HEK293 (cell line): ENCODE measurements at regions not wholly inside any gene's neighbourhood (a gene's known extent, or its start where the extent isn't known, plus 50 kb on each side); places are given as distances from the start of the nearest gene placed in this dataset.

ENCODE experiments used
- CTCF ChIA-PET: fragments of 350-600 bp; formaldehyde crosslinking; extraction: SDS; loops from one replicate; lab custom pipeline; 2021; ENCODE audit warnings: antibody characterized with exemption; lab: Yijun Ruan, JAX
- POLR2A ChIA-PET: fragments of 300-600 bp; formaldehyde crosslinking; extraction: SDS; loops from one replicate; lab custom pipeline; 2020; ENCODE audit warnings: antibody characterized with exemption, inconsistent platforms; lab: Yijun Ruan, JAX
- H3K27ac ChIP-seq: fragments of 200-500 bp; sonication (Bioruptor generic); 2 replicates; pipeline ENCODE4 v1.5.1; 2014; ENCODE audit warnings: low read depth, low read length, control low read depth, inconsistent platforms; ENCODE audit errors: extremely low read depth
- H3K36me3 ChIP-seq, 2 experiments: fragments of 200-500 bp in 1 of 2; sonication (Bioruptor generic) in 1 of 2; 1 replicate in 1 of 2; 2 replicates in 1 of 2; pipeline ENCODE4 v1.5.1; 2014 to 2017; ENCODE audit warnings: inconsistent platforms in 2 of 2, low read length in 2 of 2; ENCODE audit not compliant: control insufficient read depth in 2 of 2, insufficient read depth in 1 of 2
- H3K4me1 ChIP-seq: fragments of 200-500 bp; sonication (Bioruptor generic); 2 replicates; pipeline ENCODE4 v1.5.1; 2014; ENCODE audit warnings: mild to moderate bottlenecking, low read length, inconsistent platforms; ENCODE audit not compliant: control insufficient read depth, insufficient read depth
- H3K4me3 ChIP-seq: 2 replicates; pipeline ENCODE4 v1.5.1; 2011; ENCODE audit warnings: low read depth, mild to moderate bottlenecking, control low read depth, low read length, moderate library complexity
- H3K9me3 ChIP-seq: fragments of 200-500 bp; sonication (Bioruptor generic); 2 replicates; pipeline ENCODE4 v1.5.1; 2014; ENCODE audit warnings: low read depth, low read length, inconsistent platforms; ENCODE audit not compliant: control insufficient read depth, insufficient read depth
- ATF2 ChIP-seq: fragments of 450-650 bp; formaldehyde crosslinking; IDR thresholded peaks from 2 replicates; pipeline ENCODE4 v1.5.1; 2016; ENCODE audit warnings: missing biosample characterization, missing genetic modification characterization, low read depth
- FEZF1 ChIP-seq: fragments of 450-650 bp; formaldehyde crosslinking; IDR thresholded peaks from 2 replicates; pipeline ENCODE4 v1.5.1; 2016; ENCODE audit warnings: missing biosample characterization, missing genetic modification characterization
- GLI4 ChIP-seq: fragments of 450-650 bp; formaldehyde crosslinking; IDR thresholded peaks from 2 replicates; pipeline ENCODE4 v1.5.1; 2016; ENCODE audit warnings: missing biosample characterization, missing genetic modification characterization
- IKZF3 ChIP-seq: fragments of 450-650 bp; IDR thresholded peaks from 2 replicates; pipeline ENCODE4 v1.5.0; 2018; ENCODE audit warnings: missing biosample characterization, mild to moderate bottlenecking, missing genetic modification characterization, moderate library complexity
- KLF7 ChIP-seq: fragments of 450-650 bp; formaldehyde crosslinking; IDR thresholded peaks from 2 replicates; pipeline ENCODE4 v1.5.1; 2016; ENCODE audit warnings: missing biosample characterization, missing genetic modification characterization, borderline replicate concordance
- REST ChIP-seq: fragments of 450-650 bp; formaldehyde crosslinking; IDR thresholded peaks from 2 replicates; pipeline ENCODE4 v1.5.1; 2016; ENCODE audit warnings: missing biosample characterization, missing genetic modification characterization
- SETDB1 ChIP-seq: IDR thresholded peaks from one replicate; pipeline ENCODE4 v1.6.1; 2017; ENCODE audit warnings: mild to moderate bottlenecking, low read length, moderate library complexity, mixed read lengths; ENCODE audit not compliant: insufficient read length
- WT1 ChIP-seq: fragments of 450-650 bp; formaldehyde crosslinking; IDR thresholded peaks from 2 replicates; pipeline ENCODE4 v1.5.1; 2016; ENCODE audit warnings: missing biosample characterization, missing genetic modification characterization
- ZBTB17 ChIP-seq: fragments of 450-650 bp; formaldehyde crosslinking; IDR thresholded peaks from 2 replicates; pipeline ENCODE4 v1.5.1; 2016; ENCODE audit warnings: missing biosample characterization, missing genetic modification characterization
- ZBTB8A ChIP-seq: fragments of 450-650 bp; formaldehyde crosslinking; IDR thresholded peaks from 2 replicates; pipeline ENCODE4 v1.5.1; 2016; ENCODE audit warnings: missing biosample characterization, missing genetic modification characterization
- ZFP37 ChIP-seq: fragments of 450-650 bp; formaldehyde crosslinking; IDR thresholded peaks from 2 replicates; pipeline ENCODE4 v1.5.1; 2016; ENCODE audit warnings: missing biosample characterization, missing genetic modification characterization
- ZNF2 ChIP-seq: fragments of 450-650 bp; formaldehyde crosslinking; IDR thresholded peaks from 2 replicates; pipeline ENCODE4 v1.5.1; 2016; ENCODE audit warnings: missing biosample characterization, missing genetic modification characterization
- ZNF221 ChIP-seq: fragments of 450-650 bp; formaldehyde crosslinking; IDR thresholded peaks from 2 replicates; pipeline ENCODE4 v1.5.1; 2017; ENCODE audit warnings: missing biosample characterization, missing genetic modification characterization, borderline replicate concordance
- ZNF239 ChIP-seq: fragments of 450-650 bp; formaldehyde crosslinking; IDR thresholded peaks from 2 replicates; pipeline ENCODE4 v1.5.1; 2016; ENCODE audit warnings: missing biosample characterization, missing genetic modification characterization
- ZNF24 ChIP-seq: fragments of 450-650 bp; formaldehyde crosslinking; IDR thresholded peaks from 2 replicates; pipeline ENCODE4 v1.5.1; 2016; ENCODE audit warnings: missing biosample characterization, missing genetic modification characterization
- ZNF362 ChIP-seq: fragments of 450-650 bp; formaldehyde crosslinking; IDR thresholded peaks from 2 replicates; pipeline ENCODE4 v1.5.1; 2016; ENCODE audit warnings: missing biosample characterization, missing genetic modification characterization
- ZNF366 ChIP-seq: fragments of 450-650 bp; formaldehyde crosslinking; conservative IDR thresholded peaks from 2 replicates; pipeline ENCODE4 v1.5.1; 2016; ENCODE audit warnings: missing biosample characterization, missing genetic modification characterization
- ZNF37A ChIP-seq: fragments of 450-650 bp; IDR thresholded peaks from 2 replicates; pipeline ENCODE4 v1.5.1; 2018; ENCODE audit warnings: missing biosample characterization, missing genetic modification characterization
- ZNF501 ChIP-seq: fragments of 450-650 bp; formaldehyde crosslinking; IDR thresholded peaks from 2 replicates; pipeline ENCODE4 v1.5.1; 2016; ENCODE audit warnings: missing biosample characterization, missing genetic modification characterization
- ZNF558 ChIP-seq: fragments of 450-650 bp; formaldehyde crosslinking; IDR thresholded peaks from 2 replicates; pipeline ENCODE4 v1.5.1; 2016; ENCODE audit warnings: missing biosample characterization, missing genetic modification characterization
- ZNF596 ChIP-seq: fragments of 450-650 bp; IDR thresholded peaks from 2 replicates; pipeline ENCODE4 v1.5.0; 2018; ENCODE audit warnings: missing biosample characterization, mild to moderate bottlenecking, missing genetic modification characterization, moderate library complexity
- ZNF610 ChIP-seq: fragments of 450-650 bp; formaldehyde crosslinking; IDR thresholded peaks from 2 replicates; pipeline ENCODE4 v1.5.1; 2016; ENCODE audit warnings: missing biosample characterization, missing genetic modification characterization, borderline replicate concordance
- ZNF626 ChIP-seq: fragments of 450-650 bp; sonication (Bioruptor Pico); formaldehyde crosslinking; IDR thresholded peaks from 2 replicates; pipeline ENCODE4 v1.5.1; 2018; ENCODE audit warnings: missing biosample characterization, missing genetic modification characterization, inconsistent platforms
- ZNF629 ChIP-seq: fragments of 450-650 bp; formaldehyde crosslinking; IDR thresholded peaks from 2 replicates; pipeline ENCODE4 v1.5.1; 2017; ENCODE audit warnings: missing biosample characterization, missing genetic modification characterization
- ZNF670 ChIP-seq: fragments of 450-650 bp; formaldehyde crosslinking; IDR thresholded peaks from 2 replicates; pipeline ENCODE4 v1.5.1; 2016; ENCODE audit warnings: missing biosample characterization, missing genetic modification characterization, low read depth
- ZNF843 ChIP-seq: fragments of 450-650 bp; formaldehyde crosslinking; IDR thresholded peaks from 2 replicates; pipeline ENCODE4 v1.5.1; 2016; ENCODE audit warnings: missing biosample characterization, missing genetic modification characterization

GRCh38 chr6:93105017-93105416 lies 314.3 kb downstream of the EPHA7 start (continued):
- no peak for TF ChIP-seq GLI4 (tag by site-specific recombination)
- no peak for TF ChIP-seq ZNF501 (tag by site-specific recombination)
- TF ChIP-seq ZNF221: no peak
- no peak for TF ChIP-seq REST (tag by site-specific recombination)
- no peak for TF ChIP-seq ZNF37A (tag by site-specific recombination)
- TF ChIP-seq SETDB1: peak; percentile 43

GRCh38 chr6:93104195-93104817 lies 315.1 kb downstream of the EPHA7 start:
- CTCF ChIA-PET: interaction anchor here (0.6 kb wide), 1 partner anchor 312 kb away, joined by 3 read pairs; no protein-coding TSS in a partner anchor
- peak overlapping the region; percentile 32; the same call in 1 of the 2 replicates for H3K27ac ChIP-seq
- no peaks in the 10 kb centered on the region for H3K9me3 ChIP-seq
- no peak overlapping the region for H3K4me3 ChIP-seq
- peaks cover 13% of the 10 kb centered on the region; the same call in 1 of the 2 replicates for H3K4me1 ChIP-seq
- POLR2A ChIA-PET: interaction anchor here (1.5 to 2.3 kb wide), 2 partner anchors 79 to 315 kb away, joined by 5 to 16 read pairs; partner anchors contain the start of gene EPHA7
- TF ChIP-seq ATF2 (tag by site-specific recombination) (peak; percentile 88), FEZF1 (tag by site-specific recombination) (peak; percentile 80), ZFP37 (tag by site-specific recombination) (peak; percentile 95), ZNF629 (tag by site-specific recombination) (peak; percentile 12; the same call in 1 of the 2 replicates), ZNF610 (tag by site-specific recombination) (no peak), ZNF24 (tag by site-specific recombination) (no peak), ZBTB17 (peak; percentile 48; the same call in 1 of the 2 replicates)
- no peaks in the 10 kb centered on the region for H3K36me3 ChIP-seq

GRCh38 chr6:93088621-93089501 lies 330.5 kb downstream of the EPHA7 start:
- peaks cover 12% of the 10 kb centered on the region for H3K4me1 ChIP-seq
- no peaks in the 10 kb centered on the region for H3K36me3 ChIP-seq
- CTCF ChIA-PET: interaction anchor here (1.0 kb wide), 2 partner anchors 208 to 278 kb away, joined by 3 read pairs; no protein-coding TSS in a partner anchor
- POLR2A ChIA-PET: interaction anchor here (0.5 to 2.6 kb wide), 3 partner anchors 95 to 350 kb away, joined by 3 to 29 read pairs (median 3); partner anchors contain the start of gene EPHA7
- H3K4me3 ChIP-seq: peak overlapping the region; percentile 22
- H3K27ac ChIP-seq: peak overlapping the region; percentile 83
- no peaks in the 10 kb centered on the region for H3K9me3 ChIP-seq
- TF ChIP-seq ZNF366 (tag by site-specific recombination) (peak; percentile 84), ZNF558 (tag by site-specific recombination) (peak; percentile 64; the same call in 1 of the 2 replicates), ZNF221 (no peak), ZNF362 (tag by site-specific recombination) (no peak; the same call in 1 of the 2 replicates), ZBTB8A (peak; percentile 34; the same call in 1 of the 2 replicates), WT1 (tag by site-specific recombination) (peak; percentile 88), ZNF626 (tag by site-specific recombination) (0 out of 2 replicates have a peak, but pooled peaks have one; percentile 32), ZNF843 (tag by site-specific recombination) (peak; percentile 96), KLF7 (tag by site-specific recombination) (peak; percentile 44; the same call in 1 of the 2 replicates), ZNF670 (tag by site-specific recombination) (no peak), ZNF596 (tag by site-specific recombination) (no peak), IKZF3 (peak; percentile 90), GLI4 (tag by site-specific recombination) (no peak), ZNF2 (peak; percentile 88), ZNF239 (tag by site-specific recombination) (no peak)
